ENCODE measurements at regions not wholly inside any gene's neighbourhood (a gene's known extent, or its start where the extent isn't known, plus 50 kb on each side); places are given as distances from the start of the nearest gene placed in this dataset.

DNA sequence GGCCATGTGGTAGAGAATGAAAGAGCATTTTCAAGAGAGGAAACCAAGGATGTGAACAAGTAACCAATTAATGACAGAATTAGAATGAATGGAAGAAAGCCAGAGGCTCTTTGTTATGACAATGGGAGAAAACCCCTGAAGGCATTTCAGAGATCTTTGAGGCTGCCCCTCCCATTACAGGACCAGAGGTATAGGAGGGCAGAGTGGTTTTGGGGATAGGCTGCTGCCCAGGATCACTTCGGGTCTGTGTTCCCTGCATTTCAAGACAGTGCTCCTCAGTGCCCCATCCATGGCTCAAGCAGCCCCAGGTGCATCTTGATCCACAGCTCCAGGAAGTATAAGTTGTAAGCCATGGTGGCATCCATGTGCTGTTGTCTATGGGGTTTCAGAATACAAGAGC, 124.0 kb upstream of the HPF1 start:
- Histone ChIP-seq H3K4me3 (no peak overlapping the region), H3K36me3 (ENCODE audit: low read depth) (no peaks in the 10 kb centered on the region), H3K9me3 (no peaks in the 10 kb centered on the region), H3K4me1 (ENCODE audit: low read depth) (no peaks in the 10 kb centered on the region)
- no peak for ATAC-seq
- TF ChIP-seq, protein P1, sequence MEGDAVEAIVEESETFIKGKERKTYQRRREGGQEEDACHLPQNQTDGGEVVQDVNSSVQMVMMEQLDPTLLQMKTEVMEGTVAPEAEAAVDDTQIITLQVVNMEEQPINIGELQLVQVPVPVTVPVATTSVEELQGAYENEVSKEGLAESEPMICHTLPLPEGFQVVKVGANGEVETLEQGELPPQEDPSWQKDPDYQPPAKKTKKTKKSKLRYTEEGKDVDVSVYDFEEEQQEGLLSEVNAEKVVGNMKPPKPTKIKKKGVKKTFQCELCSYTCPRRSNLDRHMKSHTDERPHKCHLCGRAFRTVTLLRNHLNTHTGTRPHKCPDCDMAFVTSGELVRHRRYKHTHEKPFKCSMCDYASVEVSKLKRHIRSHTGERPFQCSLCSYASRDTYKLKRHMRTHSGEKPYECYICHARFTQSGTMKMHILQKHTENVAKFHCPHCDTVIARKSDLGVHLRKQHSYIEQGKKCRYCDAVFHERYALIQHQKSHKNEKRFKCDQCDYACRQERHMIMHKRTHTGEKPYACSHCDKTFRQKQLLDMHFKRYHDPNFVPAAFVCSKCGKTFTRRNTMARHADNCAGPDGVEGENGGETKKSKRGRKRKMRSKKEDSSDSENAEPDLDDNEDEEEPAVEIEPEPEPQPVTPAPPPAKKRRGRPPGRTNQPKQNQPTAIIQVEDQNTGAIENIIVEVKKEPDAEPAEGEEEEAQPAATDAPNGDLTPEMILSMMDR (IDR thresholded peaks at IDR 0.05): no peak
- DNase-seq: no peak
- intact Hi-C loops (cut with DNase I, micrococcal nuclease): no loop called here

DNA sequence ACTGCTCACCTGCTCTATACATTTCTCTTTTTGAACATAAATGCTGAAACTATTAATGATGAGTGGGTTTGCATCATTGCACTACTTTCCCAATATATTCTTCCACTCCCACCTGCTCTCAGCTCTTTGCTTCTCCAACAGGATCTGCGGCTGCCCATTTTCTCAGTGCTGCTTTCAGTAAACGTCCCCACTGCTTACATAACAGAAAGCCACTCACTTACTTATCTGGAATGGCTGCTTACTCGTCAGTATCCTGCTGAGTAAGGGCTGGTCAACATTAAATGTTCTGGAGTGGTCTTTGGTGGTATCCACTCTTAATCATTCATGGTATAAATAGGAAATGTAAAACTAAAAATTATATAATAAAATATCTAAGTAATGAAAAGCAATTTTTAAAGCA, 112.8 kb upstream of the HPF1 start:
- intact Hi-C loops (cut with DNase I, micrococcal nuclease): no loop called here
- H3K36me3 ChIP-seq (ENCODE audit: low read depth): no peaks in the 10 kb centered on the region
- no peak for DNase-seq
- no peak for ATAC-seq
- TF ChIP-seq, protein P1 (IDR thresholded peaks at IDR 0.05): no peak
- H3K4me1 ChIP-seq (ENCODE audit: low read depth): no peaks in the 10 kb centered on the region
- no peaks in the 10 kb centered on the region for H3K9me3 ChIP-seq
- no peak overlapping the region for H3K4me3 ChIP-seq

DNA sequence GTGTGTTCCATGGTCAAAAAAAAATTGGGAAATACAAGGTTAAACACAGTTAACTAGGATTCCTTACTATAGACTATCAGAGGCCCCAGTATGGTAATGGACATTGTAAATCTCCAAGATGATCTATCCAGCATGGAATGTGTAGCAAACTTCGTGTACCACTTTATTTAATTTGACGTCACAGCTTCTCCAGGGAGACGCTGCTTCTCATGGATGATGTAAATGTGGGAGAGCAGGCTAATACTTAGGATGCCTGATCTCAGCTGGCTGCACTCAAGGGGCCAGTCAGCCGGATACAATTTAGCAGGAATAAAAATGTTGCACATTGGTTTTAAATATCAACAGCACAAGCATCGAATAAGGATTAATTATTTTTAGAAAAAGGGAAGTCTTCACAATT, 111.7 kb upstream of the HPF1 start:
- Histone ChIP-seq H3K36me3 (ENCODE audit: low read depth) (no peaks in the 10 kb centered on the region), H3K9me3 (no peaks in the 10 kb centered on the region), H3K4me1 (ENCODE audit: low read depth) (no peaks in the 10 kb centered on the region), H3K4me3 (no peak overlapping the region)
- no peak for ATAC-seq
- intact Hi-C loops (cut with DNase I, micrococcal nuclease): no loop called here
- no peak for DNase-seq
- TF ChIP-seq, protein P1 (IDR thresholded peaks at IDR 0.05): no peak

DNA sequence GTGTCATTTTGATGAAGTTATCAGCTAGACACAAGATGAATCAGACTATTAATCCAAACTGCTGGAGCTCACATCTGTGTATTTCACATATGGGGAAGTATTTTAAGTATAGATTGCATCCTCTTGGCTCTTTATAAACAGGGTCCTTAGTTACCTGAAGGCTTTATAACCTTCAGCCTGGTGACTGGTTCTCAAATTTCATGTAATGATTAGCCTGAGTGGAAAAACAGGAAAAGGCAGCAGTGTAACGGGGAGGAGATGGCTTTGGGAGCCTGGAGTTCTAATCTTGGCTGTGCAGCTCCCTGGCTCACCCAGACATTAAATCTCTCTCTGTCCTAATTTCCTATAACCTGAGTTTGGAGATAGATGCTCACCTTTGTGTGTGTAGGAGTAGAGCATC, 103.8 kb upstream of the HPF1 start:
- TF ChIP-seq, protein P1 (IDR thresholded peaks at IDR 0.05): no peak
- Histone ChIP-seq H3K36me3 (ENCODE audit: low read depth) (no peaks in the 10 kb centered on the region), H3K4me3 (no peak overlapping the region), H3K9me3 (no peaks in the 10 kb centered on the region), H3K4me1 (ENCODE audit: low read depth) (peaks cover 8% of the 10 kb centered on the region)
- ATAC-seq (peak; percentile 89), DNase-seq (peak in 1 of 3 donors; percentile 35)
- intact Hi-C loops (cut with DNase I, micrococcal nuclease): no loop called here

DNA sequence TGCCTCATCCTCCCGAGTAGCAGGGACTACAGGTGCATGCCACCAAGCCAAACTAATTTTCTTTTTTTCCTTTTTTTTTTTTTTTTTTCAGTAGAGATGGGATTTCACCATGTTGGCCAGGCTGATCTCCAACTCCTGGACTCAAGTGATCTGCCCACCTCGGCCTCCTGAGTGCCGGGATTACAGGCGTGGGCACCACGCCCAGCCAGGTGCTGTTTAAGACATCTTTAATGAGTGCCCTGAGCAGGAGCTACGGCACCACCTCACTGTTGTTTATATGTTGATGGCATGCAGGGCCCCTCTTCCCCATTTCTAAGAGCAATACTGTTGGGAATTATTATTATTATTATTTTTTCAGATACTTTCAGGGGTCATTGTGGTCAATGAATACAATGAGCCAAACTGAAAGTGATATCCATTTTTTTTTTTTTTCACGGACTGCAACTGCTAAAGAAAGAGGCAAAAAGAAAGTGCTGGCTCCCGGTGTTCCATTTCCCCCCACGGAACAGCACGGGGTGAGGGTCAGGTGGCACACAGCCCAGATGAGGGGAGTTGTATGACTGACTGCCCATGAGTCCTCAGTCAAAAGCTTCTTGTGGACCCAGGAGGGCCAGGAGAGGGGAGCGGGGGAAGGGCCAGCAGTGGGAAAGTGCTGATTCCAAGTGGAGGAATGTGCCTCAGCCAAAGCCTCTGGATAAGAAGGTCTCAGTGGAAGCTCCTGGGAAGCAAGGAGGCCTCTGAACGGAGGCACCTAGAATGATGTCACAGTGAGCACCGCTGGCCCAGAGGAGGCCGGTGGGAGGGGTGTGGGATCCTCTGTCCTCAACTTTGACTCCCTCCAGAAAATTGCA, 101.8 kb upstream of the HPF1 start:
- Histone ChIP-seq H3K4me1 (ENCODE audit: low read depth) (peaks cover 8% of the 10 kb centered on the region), H3K36me3 (ENCODE audit: low read depth) (no peaks in the 10 kb centered on the region), H3K4me3 (no peak overlapping the region), H3K9me3 (no peaks in the 10 kb centered on the region)
- intact Hi-C loops (cut with DNase I, micrococcal nuclease): no loop called here
- ATAC-seq: peak; percentile 58
- peak; percentile 38 to 58 (median 54) for DNase-seq
- TF ChIP-seq, protein P1 (IDR thresholded peaks at IDR 0.05): no peak

All from mucosa of descending colon (tissue), 3 donors.